B cell (primary cell): ENCODE measurements at regions not wholly inside any gene's neighbourhood (a gene's known extent, or its start where the extent isn't known, plus 50 kb on each side); places are given as distances from the start of the nearest gene placed in this dataset.

Experiments
- CTCF ChIP-seq: fragments of 200-600 bp; IDR thresholded peaks from one replicate; pipeline ENCODE4 v1.8.0; 2022; ENCODE audit warnings: antibody characterized with exemption, mild to moderate bottlenecking
- EZH2 ChIP-seq: IDR thresholded peaks from 2 replicates; pipeline ENCODE4 v1.6.1; 2012; ENCODE audit warnings: borderline replicate concordance, low read depth, mild to moderate bottlenecking, moderate library complexity, low read length; ENCODE audit not compliant: insufficient read depth, poor library complexity, severe bottlenecking

GRCh38 chr5:8773046-8773615 lies 772.7 kb downstream of the SEMA5A start:
- TF ChIP-seq CTCF: no peak
- TF ChIP-seq EZH2: no peak
